ENCODE measurements at regions not wholly inside any gene's neighbourhood (a gene's known extent, or its start where the extent isn't known, plus 50 kb on each side); places are given as distances from the start of the nearest gene placed in this dataset.

DNA sequence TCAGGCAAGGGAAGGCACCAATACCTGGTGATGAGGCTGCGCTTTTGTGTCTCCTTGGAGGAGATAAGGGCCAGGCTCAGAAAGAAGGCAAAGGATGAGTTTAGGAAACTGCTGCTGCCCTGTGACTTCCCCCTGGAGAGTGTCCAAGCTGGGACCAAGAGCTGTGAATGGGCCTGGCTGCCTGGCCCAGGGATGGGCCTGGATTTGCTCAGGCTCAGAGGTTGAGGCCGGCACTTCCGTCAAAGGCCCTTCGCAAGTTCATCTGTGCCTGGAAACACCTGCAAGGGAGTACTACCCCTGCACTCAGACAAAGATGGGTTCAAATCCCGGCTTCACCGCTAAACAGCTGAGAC is 50.5 kb upstream of the NANOS1 start:
- TF ChIP-seq GATA3 (IDR thresholded peaks at IDR 0.05; ENCODE audit: low read depth, low read length) (no peak), GATA2 (IDR thresholded peaks at IDR 0.05; ENCODE audit: low read depth, low read length) (no peak)

DNA sequence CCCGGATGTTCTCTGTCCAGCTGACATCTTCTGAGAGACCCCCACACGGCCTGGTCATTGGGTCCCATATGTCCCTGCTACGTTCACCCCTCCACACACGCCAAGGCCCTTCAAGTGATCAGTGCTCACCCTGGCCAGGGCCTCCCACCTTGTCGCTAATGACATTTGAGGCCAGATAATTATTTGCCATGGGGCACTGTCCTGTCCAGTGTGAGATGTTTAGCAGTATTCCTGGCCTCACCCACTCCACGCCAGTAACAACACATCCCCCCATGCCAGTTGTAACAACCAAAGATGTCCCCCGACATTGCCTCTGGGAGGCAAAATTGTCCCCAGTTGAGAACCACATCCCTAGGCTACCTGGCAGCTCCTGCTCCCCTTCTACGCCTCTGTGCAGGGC is 49.9 kb upstream of the NANOS1 start:
- TF ChIP-seq GATA3 (IDR thresholded peaks at IDR 0.05; ENCODE audit: low read depth, low read length) (no peak), GATA2 (IDR thresholded peaks at IDR 0.05; ENCODE audit: low read depth, low read length) (no peak)

Data from SH-SY5Y (cell line).